K562 (cell line): ENCODE measurements at regions not wholly inside any gene's neighbourhood (a gene's known extent, or its start where the extent isn't known, plus 50 kb on each side); places are given as distances from the start of the nearest gene placed in this dataset.

ENCODE experiments used
- ATAC-seq: fragments of 200-7000 bp; cut with Tn5 transposase; 3 replicates; pipeline ENCODE4 v1.9.1; 2020; ENCODE audit warnings: moderate library complexity
- BruUV-seq: library from RNA; stranded (reverse); fragments of 400-500 nt; replicated peaks from 2 replicates; lab custom pipeline; 2021; lab: Mats Ljungman, UMichigan
- CTCF ChIA-PET: fragments of 300-600 bp; formaldehyde crosslinking; extraction: SDS; loops from one replicate; lab custom pipeline; 2021; ENCODE audit warnings: low intra/inter-chr PET ratio; lab: Yijun Ruan, JAX
- POLR2A ChIA-PET: fragments of 300-600, 350-650 bp; sonication (Branson Sonifier 250); formaldehyde crosslinking; extraction: SDS; loops from one replicate; lab custom pipeline; 2021; ENCODE audit warnings: antibody characterized with exemption, inconsistent platforms; lab: Yijun Ruan, JAX
- DNase-seq, 4 experiments: peaks; one replicate each; pipeline versions ENCODE4 v3.0.0 to v3.0.0-alpha.2; 2011 to 2018; ENCODE audit warnings: low spot score in 3 of 4, mixed read lengths in 3 of 4; ENCODE audit errors: extremely low read depth in 1 of 4
- FAIRE-seq: peaks from 2 replicates; lab custom pipeline; 2011; peaks lifted over from hg19 to GRCh38; lab: Jason Lieb, UNC
- H2AFZ ChIP-seq: 2 replicates; pipeline ENCODE4 v1.6.0; 2011; ENCODE audit warnings: low read depth, low read length, control low read depth, inconsistent platforms
- H3K27ac ChIP-seq: fragments of 200-600 bp; 3 replicates; pipeline ENCODE4 v1.8.0; 2011; ENCODE audit warnings: low read depth, mild to moderate bottlenecking, control low read depth, inconsistent platforms, low read length, moderate library complexity, mixed read lengths; ENCODE audit errors: extremely low read depth
- H3K27me3 ChIP-seq, 2 experiments: fragments of 300-600 bp in 1 of 2; 2 replicates in 1 of 2; 3 replicates in 1 of 2; pipeline versions ENCODE4 v1.6.0 to v1.8.0; 2011; ENCODE audit warnings: inconsistent platforms in 2 of 2, low read length in 2 of 2, mild to moderate bottlenecking in 1 of 2, mixed read lengths in 1 of 2, moderate library complexity in 1 of 2; ENCODE audit not compliant: control insufficient read depth in 2 of 2, insufficient read depth in 2 of 2
- H3K36me3 ChIP-seq: fragments of 300-600 bp; 3 replicates; pipeline ENCODE4 v1.8.0; 2011; ENCODE audit warnings: mild to moderate bottlenecking, low read length, inconsistent platforms; ENCODE audit not compliant: control insufficient read depth, insufficient read depth
- H3K4me1 ChIP-seq, 2 experiments: fragments of 200-600 bp in 1 of 2; replicated peaks in 1 of 2; 2 replicates in 1 of 2; 3 replicates in 1 of 2; pipeline versions ENCODE4 v1.5.1 to v1.8.0; 2011; ENCODE audit warnings: inconsistent platforms in 2 of 2, low read length in 2 of 2, mild to moderate bottlenecking in 1 of 2, mixed read lengths in 1 of 2, moderate library complexity in 1 of 2; ENCODE audit not compliant: control insufficient read depth in 2 of 2, insufficient read depth in 2 of 2
- H3K4me2 ChIP-seq: 2 replicates; pipeline ENCODE4 v1.6.1; 2011; ENCODE audit warnings: low read length, control low read depth, inconsistent platforms, mixed read lengths; ENCODE audit not compliant: insufficient read depth
- H3K4me3 ChIP-seq: fragments of 200-600 bp; sonication (generic), shearing (Covaris generic); 2 replicates; pipeline ENCODE4 v1.5.1; 2016; ENCODE audit warnings: control low read depth, inconsistent platforms
- H3K79me2 ChIP-seq: fragments of 200-600 bp; 3 replicates; pipeline ENCODE4 v1.8.0; 2011; ENCODE audit warnings: low read length, inconsistent platforms; ENCODE audit not compliant: control insufficient read depth, insufficient read depth
- H3K9ac ChIP-seq, 2 experiments: 2 replicates each; pipeline versions ENCODE4 v1.6.0 to v1.6.1; 2011; ENCODE audit warnings: low read depth in 2 of 2, low read length in 2 of 2, control low read depth in 1 of 2, inconsistent platforms in 1 of 2, mild to moderate bottlenecking in 1 of 2, mixed read lengths in 1 of 2; ENCODE audit not compliant: insufficient read depth in 1 of 2
- H3K9me1 ChIP-seq: one replicate; pipeline ENCODE4 v1.6.0; 2011; ENCODE audit warnings: inconsistent platforms, mild to moderate bottlenecking, low read length, moderate library complexity; ENCODE audit not compliant: control insufficient read depth, insufficient read depth
- H3K9me3 ChIP-seq: replicated peaks from 2 replicates; pipeline ENCODE4 v1.5.1; 2011; ENCODE audit warnings: low read depth, low read length, inconsistent platforms; ENCODE audit not compliant: control insufficient read depth, insufficient read depth
- H4K20me1 ChIP-seq: replicated peaks from 2 replicates; pipeline ENCODE4 v1.6.1; 2011; ENCODE audit warnings: low read length, inconsistent platforms, mixed read lengths; ENCODE audit not compliant: control insufficient read depth, insufficient read depth
- HNRNPH1 ChIP-seq: fragments of 200-400 bp; formaldehyde crosslinking; optimal IDR thresholded peaks from 2 replicates; pipeline ENCODE3; 2017; ENCODE audit warnings: low read depth, mild to moderate bottlenecking, low read length, moderate library complexity
- JUND ChIP-seq, 2 experiments: IDR thresholded peaks; 2 replicates in 1 of 2; 3 replicates in 1 of 2; pipeline ENCODE4 v1.6.1; 2011; ENCODE audit warnings: borderline replicate concordance in 2 of 2, low read depth in 2 of 2, low read length in 2 of 2, improper control_type of control experiment in 1 of 2, missing biosample characterization in 1 of 2, missing genetic modification characterization in 1 of 2, missing genetic modification reagents in 1 of 2
- NUFIP1 ChIP-seq: fragments of 450-650 bp; IDR thresholded peaks from 2 replicates; pipeline ENCODE4 v1.6.1; 2018; ENCODE audit not compliant: partially characterized antibody
- ZNF134 ChIP-seq: fragments of 250-450 bp; sonication (Bioruptor Pico); conservative IDR thresholded peaks from 2 replicates; pipeline ENCODE4 v1.4.0; 2020
- WGBS: fragments of 100-300 bp; shearing (Covaris generic); methylation state at CpG from one replicate; pipeline ENCODE4 v1.1.6; 2016; ENCODE audit warnings: low coverage, mixed read lengths; ENCODE audit not compliant: insufficient coverage; ENCODE audit errors: missing lambda C conversion rate; 5-methylcytosine and 5-hydroxymethylcytosine counted together
- in situ Hi-C: fragments of 300-500 bp; cut with MboI; formaldehyde crosslinking; loops from 4 replicates; pipeline ENCODE4 v1.15.0; 2018; ENCODE audit warnings: inconsistent platforms, mixed read lengths
- intact Hi-C: fragments of 100-400 bp; cut with micrococcal nuclease; formaldehyde crosslinking; loops from 2 replicates; pipeline ENCODE4 v1.14.2; 2022
- TF ChIP-seq, protein P1 (sequence below): fragments of 200-800 bp; sonication (Bioruptor generic); IDR thresholded peaks from 2 replicates; pipeline ENCODE4 v1.6.1; 2017; ENCODE audit warnings: missing genetic modification characterization, missing compliant biosample characterization
- TF ChIP-seq, protein P2 (sequence below): sonication (generic); formaldehyde crosslinking; IDR thresholded peaks from 2 replicates; pipeline ENCODE4 v1.8.1; 2022; ENCODE audit warnings: missing genetic modification reagents

DNA sequence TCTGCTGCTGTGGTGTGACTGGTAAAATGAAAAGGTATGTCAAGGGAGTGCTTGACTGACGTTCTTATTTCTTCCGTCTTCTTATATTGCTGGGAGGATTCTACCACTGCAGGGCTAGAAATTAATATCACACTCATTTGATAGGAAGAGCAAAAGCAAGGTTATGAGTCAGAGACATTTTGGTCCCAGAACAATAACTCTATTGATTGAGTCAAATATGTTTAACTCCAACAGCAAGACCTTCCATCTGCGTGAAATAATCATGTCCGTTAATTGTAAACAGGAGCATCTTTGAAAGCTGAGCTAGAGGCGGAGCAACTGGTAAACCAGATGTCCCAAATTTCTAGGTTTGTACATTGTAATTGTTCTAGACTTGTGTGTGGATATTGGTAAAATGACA, 1293.6 kb downstream of the AACS start:
- TF ChIP-seq JUND (IDR thresholded peaks at IDR 0.05; ENCODE audit: borderline replicate concordance, low read depth, low read length) (no peak), JUND (tag; IDR thresholded peaks at IDR 0.05; ENCODE audit: borderline replicate concordance, low read depth, low read length) (no peak), NUFIP1 (no peak), ZNF134 (CRISPR knock-in tag) (no peak), HNRNPH1 (no peak)
- TF ChIP-seq, protein P1, sequence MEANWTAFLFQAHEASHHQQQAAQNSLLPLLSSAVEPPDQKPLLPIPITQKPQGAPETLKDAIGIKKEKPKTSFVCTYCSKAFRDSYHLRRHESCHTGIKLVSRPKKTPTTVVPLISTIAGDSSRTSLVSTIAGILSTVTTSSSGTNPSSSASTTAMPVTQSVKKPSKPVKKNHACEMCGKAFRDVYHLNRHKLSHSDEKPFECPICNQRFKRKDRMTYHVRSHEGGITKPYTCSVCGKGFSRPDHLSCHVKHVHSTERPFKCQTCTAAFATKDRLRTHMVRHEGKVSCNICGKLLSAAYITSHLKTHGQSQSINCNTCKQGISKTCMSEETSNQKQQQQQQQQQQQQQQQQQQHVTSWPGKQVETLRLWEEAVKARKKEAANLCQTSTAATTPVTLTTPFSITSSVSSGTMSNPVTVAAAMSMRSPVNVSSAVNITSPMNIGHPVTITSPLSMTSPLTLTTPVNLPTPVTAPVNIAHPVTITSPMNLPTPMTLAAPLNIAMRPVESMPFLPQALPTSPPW (CRISPR knock-in tag), result no peak
- TF ChIP-seq, protein P2, sequence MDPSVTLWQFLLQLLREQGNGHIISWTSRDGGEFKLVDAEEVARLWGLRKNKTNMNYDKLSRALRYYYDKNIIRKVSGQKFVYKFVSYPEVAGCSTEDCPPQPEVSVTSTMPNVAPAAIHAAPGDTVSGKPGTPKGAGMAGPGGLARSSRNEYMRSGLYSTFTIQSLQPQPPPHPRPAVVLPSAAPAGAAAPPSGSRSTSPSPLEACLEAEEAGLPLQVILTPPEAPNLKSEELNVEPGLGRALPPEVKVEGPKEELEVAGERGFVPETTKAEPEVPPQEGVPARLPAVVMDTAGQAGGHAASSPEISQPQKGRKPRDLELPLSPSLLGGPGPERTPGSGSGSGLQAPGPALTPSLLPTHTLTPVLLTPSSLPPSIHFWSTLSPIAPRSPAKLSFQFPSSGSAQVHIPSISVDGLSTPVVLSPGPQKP, result no peak
- TF ChIP-seq, all 486 proteins: peak for 0
- Histone ChIP-seq H3K4me1 (no peaks in the 10 kb centered on the region), H3K36me3 (no peaks in the 10 kb centered on the region), H3K79me2 (no peaks in the 10 kb centered on the region), H3K4me3 (no peak overlapping the region), H3K4me2 (no peak overlapping the region), H3K27me3 (no peaks in the 10 kb centered on the region), H2AFZ (no peak overlapping the region), H3K27ac (no peak overlapping the region), H3K9ac (no peak overlapping the region), H3K9me3 (no peaks in the 10 kb centered on the region), H3K9me1 (no peaks in the 10 kb centered on the region), H4K20me1 (no peaks in the 10 kb centered on the region)
- ChIA-PET POLR2A (interaction anchor here (0.7 kb wide), 1 partner anchor 1626 kb away, joined by 3 read pairs; no protein-coding TSS in a partner anchor), CTCF (no interaction called here)
- WGBS, result 3% methylated on average over 5 of the region's 5 CpGs
- ATAC-seq (no peak), DNase-seq (no peak), FAIRE-seq (no peak)
- BruUV-seq, result no TSS peak
- intact Hi-C loops (no loop called here), in situ Hi-C loops (no loop called here)
